Stimulated activated CD4-positive, alpha-beta T cell treated with anti-CD3 and anti-CD28 coated beads, Interleukin-15, amount 100 ng/mL, for 48 hours (primary cell): ENCODE measurements at regions not wholly inside any gene's neighbourhood (a gene's known extent, or its start where the extent isn't known, plus 50 kb on each side); places are given as distances from the start of the nearest gene placed in this dataset.
A peak's percentile ranks its signal among the peaks of the same experiment; 100 is the strongest.
"Not testable (repeated sequence)": the region's sequence is repeated elsewhere in the genome, so short reads cannot be mapped to it uniquely, and the experiment has no call there.

ENCODE experiments used
- DNase-seq, 2 donors: peaks; one replicate each; pipeline ENCODE4 v3.0.0-alpha.2; 2020; ENCODE audit warnings: low read depth in 2 of 2

DNA sequence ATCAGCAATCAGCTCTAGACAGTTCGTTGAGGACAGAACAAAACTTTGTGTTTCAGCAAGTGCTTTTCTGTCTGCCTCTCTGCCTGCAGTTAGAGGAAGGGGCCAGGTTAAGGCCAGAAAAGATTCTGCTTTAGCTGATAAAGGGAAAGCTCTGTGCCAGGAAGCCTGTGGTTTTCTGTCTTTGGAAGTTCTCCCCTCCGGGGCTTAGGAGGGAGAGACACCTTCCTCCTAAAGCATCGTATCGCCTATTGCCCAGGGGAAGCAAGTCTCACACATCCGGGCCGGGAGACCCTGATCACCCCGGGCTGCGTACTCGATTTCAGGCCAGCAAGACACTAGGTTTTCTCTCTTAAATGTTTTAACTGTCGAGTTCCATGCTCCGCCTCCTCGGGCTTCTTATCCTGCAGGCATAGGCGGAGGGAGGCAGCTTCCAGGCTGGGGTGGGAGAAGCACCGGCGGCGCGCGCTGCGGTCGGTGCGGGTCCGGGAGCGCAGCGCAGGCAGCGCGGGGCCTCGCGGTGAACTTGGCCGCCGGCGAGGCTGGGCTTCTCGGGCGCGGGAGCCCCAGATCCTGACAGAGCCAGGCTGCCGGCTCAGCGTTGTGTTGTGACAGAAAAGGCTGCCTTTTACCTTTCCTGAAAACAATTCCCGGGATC is 245.4 kb downstream of the BCL2L11 start:
- not testable (repeated sequence) for DNase-seq

DNA sequence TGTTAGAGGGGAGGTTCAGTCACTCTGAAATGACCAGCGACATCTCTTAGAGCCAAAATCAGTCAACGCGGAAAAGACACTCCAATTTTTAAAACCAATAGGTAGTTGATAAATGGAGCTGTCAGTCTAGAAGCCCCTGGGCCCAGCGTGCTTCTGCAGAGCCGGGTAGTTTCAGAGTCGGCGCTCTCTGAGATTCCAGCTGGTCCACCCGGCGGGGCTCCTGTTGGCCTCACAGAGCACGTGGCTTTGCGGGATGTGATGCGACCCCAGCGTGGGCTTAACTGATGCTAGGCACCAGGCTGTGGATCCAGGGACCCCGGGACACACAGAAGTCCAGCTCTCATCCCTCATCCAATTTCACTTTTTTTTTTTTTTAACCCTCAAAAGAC is 245.9 kb downstream of the BCL2L11 start:
- not testable (repeated sequence) for DNase-seq

DNA sequence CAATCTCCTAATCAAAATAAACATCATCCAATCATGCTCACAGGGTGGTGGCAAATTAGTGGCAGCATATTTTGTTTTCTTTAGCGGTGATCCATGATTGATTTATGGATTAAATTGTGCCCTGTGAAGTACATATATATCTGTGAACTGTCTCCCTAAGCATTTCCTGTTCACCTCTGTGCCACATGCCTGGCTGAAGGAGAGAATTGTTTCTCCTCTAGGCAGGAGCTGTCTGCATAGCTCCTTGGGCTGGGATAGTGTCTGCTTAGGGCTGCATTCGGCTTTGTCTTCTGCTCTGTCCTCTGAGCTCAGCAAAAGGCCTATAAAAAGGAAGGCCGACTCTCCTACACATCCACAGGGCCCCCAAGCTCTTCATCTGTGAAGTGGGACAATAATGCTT is 246.4 kb downstream of the BCL2L11 start:
- DNase-seq: not testable (repeated sequence)

DNA sequence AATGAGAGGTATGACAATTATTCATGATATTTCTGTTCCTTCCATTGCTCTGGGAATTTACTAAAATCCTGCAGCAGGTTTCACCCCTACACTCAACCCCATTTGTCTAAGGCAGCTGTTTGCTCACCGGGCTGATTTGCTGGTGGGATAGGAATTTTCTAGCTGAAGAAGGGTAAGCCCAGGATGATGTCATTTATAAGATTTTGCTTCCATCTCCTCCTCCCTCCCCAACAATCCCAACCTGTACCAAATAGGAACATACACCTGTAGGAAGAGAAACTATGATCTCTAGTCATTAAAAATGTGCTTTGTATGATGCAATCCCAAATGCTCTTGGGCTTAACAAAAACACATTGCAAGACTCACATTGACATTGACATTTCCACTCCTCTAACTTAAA is 247.2 kb downstream of the BCL2L11 start:
- DNase-seq: not testable (repeated sequence)

DNA sequence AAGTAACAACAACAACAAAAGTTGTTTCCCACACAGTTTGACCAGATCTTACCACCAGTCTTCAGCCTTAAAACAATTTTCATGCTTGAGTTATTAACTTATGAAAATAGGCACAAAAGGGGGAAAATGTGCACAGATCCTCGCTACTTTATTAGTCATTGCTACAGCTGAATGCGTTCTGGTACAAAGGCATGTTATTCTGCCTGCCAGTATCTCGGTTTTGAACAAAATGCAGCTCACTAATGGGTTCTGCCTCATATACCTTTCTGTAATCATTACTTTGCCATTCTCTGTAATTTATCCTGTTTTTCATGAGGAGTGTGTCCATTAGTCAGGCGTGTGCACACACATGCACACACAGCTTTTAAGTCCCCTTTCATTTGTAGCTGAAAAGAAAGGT is 247.6 kb downstream of the BCL2L11 start:
- DNase-seq: not testable (repeated sequence)

DNA sequence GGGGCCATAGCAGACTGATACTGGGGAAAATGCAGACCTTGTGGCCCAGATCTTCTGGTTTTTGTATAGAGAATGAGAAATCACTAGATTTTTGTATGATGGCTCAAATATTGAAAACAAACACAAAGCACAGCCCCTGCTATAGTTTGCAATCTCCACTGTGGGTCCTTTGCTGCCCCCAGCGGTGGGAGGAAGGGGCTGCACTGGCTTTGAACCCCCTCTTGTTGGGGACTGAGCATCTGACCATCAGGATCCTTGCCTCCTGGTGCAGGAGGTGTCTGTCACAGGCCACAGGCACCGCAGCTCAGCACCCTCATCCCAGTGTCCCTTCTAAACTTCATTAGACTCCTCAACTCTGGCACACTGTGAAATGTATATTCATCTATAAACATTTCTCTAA is 252.3 kb downstream of the BCL2L11 start:
- DNase-seq: not testable (repeated sequence)

DNA sequence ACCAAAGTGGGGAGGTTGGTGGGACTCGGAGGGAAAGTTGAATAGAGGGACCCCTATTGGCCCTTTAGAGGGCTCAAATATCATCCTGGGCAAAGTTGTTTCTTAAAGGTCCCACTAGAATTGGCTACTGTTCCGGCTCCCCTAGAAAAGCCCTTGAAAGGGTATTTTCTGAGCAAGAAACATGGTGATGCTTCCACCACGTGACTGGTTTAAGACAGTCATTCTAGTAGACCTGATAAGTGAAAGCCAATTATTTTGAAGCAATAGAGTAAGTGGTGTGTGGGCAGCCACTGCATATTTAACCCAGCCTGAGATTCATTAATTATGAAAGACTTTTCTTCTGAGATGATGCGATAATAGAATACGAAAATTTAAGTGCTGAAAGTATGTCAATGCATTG is 253.3 kb downstream of the BCL2L11 start:
- not testable (repeated sequence) for DNase-seq

DNA sequence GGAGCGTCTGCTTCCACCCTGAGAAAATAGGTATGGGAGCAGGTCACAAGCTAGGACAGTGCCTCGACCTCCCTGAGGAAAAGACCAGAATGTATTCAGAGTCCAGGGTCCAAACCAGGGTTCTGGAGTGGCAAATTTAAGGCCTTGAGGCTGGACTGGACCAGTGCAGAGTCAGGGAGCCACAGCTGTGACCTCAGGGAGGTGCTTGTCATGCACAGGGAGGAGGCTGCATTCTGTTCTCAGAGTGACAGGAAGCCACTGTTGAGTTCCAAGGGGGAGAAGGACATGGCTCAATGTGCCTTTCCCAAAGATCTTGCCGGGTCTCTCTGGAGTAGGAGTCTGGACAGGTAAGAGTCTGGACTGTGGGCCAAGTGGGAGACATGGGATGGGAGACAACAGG is 254.0 kb downstream of the BCL2L11 start:
- DNase-seq: not testable (repeated sequence)

DNA sequence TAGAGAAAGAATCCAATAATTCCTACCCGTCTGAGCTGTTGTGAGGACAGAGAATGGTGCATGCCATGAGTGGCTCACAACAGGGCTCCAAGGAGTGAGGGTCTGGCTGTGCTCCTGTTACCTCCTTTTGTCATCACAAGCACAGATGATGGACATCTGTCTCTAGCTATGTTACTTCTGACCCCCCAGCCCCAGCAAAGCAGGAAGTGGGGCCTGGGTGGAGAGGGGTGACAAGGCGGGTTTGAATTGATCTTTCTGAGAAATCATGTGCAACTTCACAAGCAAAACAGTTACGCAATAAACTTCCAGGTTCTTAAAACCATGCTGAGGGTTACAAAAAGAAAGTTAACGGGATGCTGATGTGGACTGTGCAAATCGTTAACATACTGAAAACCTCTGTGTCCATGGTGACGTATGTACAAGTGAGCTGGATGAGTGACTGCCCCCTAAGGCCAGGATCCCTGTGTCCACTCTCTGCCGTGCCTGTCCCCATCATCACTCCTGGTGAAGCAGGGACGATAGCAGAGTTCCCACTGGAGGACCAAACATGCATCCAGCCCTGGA is 254.7 kb downstream of the BCL2L11 start:
- DNase-seq: not testable (repeated sequence)

DNA sequence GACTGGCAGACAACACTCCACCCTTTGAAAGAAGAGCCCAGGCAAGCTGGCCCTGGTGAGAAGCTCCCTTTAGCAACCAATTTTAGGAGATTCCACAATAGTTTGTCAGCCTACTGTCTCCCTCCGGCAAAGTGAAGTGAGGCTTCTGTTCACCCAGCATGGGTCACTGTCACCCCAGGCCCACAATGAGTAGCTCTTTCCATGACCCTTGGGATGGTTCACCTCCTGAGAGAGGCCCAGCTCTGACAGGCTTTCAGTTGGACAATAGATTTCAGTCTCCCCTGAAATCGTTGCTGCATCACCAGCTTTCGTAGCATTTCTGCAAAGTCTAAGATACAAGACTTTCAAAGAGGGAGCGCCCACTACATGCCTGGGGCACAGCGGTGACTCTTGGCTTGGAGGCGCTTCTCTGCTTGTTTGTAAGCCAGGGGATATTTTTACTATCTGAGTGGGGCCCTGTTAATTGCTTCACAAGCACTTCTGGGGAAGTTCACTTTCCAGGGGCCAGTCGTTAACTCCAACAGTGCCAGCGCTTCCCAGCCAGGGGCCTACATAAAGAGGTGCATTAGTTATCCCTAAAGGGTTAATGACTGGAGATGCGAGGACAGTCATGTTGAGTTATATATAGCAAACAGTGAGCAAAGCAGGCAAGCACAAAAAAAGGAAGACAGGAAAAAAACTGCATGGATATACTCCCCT is 255.7 kb downstream of the BCL2L11 start:
- DNase-seq: not testable (repeated sequence)

DNA sequence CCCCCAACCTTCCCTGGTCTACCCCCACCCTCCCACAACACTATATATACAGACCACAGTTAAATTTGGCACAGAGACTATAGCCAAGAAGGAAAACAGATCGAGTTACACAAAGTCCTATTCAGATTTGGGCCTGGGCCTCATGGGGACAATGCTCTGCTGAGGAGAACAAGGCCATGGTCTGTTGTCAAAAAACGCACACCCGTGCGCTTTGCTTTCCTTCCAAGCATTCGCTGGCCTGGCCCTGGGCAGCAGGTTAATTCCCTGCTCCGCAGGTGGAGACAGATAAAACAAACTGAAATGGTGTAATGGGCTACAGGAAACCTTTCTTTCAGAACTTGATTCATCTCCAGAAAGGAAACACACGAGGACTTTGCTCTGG is 256.2 kb downstream of the BCL2L11 start:
- DNase-seq: not testable (repeated sequence)

DNA sequence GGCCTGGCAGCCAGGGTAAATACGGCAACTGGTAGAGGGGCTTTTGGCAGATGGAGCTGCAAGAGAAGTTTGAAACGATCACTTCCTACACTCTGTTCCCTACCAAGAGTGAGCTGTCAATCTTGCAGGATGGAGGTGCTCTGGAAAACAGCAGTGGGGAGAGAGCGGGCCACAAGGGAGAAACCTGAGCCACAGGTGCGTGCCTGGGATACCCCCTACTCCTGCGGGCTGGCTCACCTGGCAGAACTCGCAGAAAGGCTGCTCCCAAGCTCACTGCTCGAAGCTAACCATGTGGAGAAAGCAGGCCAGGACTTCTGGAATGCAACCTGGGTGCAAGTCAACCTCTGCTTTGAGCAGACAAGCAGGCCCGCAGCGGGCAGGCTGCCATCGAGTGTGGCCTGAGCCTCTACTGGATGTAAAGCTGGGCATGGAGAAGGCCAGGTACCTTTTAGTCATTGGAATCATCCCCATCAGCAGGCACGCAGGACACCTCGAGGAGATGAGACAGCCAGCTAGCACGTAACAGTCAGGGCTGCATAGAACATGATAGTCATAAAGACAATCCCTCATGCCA is 256.8 kb downstream of the BCL2L11 start:
- not testable (repeated sequence) for DNase-seq

DNA sequence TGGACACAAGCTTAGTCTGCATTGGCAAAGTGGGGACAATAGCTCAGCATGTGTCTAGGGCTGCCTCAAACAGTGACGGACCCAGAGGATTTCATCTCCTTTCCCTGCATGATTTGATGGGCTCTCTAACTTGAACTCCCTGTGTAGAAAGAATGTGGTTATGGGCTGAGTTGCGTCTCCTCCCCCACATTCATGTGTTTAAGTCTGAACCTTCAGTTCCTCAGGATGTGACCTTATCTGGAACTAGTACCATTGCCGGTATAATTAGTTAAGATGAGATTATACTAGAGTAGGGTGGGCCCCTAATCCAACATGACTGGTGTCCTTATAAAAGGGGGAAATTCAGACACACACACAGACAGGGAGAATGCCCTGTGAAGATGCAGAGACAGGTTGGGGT is 257.6 kb downstream of the BCL2L11 start:
- DNase-seq: not testable (repeated sequence)

DNA sequence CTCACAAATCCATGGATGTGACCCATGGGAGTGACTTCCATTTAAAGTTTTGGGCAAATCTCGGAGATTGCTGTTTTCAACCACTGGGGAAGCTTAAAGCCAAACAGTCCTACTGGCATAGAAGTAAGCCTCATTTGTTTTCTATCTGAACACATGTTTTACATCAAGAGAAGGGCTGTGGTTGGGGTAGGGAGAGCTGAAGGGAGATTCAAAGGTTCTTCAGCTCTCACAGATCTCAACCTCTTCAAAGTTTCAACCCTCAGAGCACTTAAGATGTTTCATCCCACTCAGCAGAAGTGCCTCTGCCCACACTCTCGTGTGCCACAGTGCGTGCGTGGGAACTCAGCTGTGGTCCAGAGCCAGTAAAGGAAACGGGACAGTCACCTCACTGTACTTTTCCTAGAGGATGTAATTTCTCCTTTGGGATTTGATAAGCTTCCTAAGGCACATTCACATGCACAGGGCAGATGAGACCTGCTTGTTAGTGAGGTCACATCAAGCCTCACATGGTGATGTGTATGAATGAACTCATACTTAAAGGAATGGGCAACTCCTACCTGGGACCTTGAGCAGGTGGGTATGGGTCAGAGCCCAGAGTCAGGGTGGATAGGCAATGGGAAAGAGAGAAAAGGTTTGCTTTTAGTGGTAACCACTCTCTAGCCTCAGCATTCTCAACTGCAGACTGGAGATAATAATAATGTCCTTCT is 260.2 kb downstream of the BCL2L11 start:
- DNase-seq: not testable (repeated sequence)

DNA sequence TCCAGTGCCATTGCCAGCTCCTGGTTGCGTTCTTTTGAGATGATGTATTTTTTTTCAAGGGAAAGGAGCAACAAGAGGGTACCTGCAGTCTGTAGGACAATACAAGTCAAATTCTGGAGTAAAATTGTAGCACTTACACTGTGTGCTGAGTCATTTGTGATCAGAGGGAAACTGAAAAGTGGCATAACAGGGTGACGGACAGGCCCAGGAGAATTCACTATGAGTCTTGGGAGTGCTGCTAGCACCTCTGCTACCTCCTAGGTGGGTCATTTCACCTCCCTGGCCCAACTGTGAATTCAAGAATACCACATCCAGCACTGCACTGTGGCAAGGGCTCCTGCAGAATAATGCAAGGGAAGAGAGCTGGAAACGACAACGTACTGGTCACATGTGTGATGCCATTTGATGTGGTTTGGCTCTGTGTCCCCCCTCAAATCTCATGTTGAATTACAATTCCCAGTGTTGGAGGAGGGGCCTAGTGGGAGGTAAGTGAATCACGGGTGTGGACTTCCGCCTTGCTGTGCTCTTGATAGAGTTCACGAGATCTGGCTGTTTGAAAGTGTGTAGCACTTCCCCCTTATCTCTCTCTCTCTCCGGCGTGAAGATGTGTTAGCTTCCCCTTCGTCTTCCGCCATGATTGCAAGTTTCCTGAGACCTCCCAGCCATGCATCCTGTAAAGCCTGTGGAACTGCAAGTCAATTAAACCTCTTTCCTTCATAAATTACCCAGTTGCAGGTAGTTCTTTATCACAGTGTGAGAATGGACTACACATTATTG is 261.0 kb downstream of the BCL2L11 start:
- not testable (repeated sequence) for DNase-seq

DNA sequence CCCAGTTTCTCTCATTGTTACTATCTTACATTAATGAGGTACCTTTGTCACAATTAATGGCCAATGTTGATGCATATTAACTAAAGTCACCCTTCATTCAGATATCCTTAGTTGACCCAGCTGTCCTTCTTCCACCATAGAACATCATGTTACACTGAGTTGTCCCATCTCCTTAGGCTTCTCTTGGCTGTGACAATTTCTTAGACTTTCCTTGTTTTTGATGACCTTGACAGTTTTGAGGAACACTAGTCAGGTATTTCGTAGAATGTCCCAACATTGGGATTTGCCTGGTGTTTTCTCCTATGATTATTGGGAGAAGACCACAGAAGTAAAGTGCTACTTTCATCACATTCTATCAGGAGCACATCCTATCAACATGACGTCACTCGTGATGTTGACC is 261.8 kb downstream of the BCL2L11 start:
- DNase-seq: not testable (repeated sequence)

DNA sequence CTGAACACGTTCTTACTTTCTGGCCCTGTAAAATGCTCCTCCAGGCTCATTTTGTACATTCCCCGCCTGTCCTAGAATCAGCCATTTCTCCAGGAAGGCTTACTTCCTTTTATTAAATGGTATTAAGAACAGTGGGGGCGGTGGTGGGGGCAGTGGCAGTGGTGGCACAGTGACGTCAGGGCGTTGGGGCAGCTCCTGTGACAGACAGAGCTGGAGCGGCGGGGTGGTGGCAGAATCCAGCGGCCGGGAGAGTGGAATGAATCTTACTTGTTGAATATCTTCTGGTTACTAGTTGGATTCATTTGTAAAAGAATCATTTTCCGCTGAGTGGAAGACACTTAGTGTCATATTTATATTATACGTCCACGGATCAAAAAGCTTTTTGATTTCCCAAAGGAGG is 262.6 kb downstream of the BCL2L11 start:
- not testable (repeated sequence) for DNase-seq

DNA sequence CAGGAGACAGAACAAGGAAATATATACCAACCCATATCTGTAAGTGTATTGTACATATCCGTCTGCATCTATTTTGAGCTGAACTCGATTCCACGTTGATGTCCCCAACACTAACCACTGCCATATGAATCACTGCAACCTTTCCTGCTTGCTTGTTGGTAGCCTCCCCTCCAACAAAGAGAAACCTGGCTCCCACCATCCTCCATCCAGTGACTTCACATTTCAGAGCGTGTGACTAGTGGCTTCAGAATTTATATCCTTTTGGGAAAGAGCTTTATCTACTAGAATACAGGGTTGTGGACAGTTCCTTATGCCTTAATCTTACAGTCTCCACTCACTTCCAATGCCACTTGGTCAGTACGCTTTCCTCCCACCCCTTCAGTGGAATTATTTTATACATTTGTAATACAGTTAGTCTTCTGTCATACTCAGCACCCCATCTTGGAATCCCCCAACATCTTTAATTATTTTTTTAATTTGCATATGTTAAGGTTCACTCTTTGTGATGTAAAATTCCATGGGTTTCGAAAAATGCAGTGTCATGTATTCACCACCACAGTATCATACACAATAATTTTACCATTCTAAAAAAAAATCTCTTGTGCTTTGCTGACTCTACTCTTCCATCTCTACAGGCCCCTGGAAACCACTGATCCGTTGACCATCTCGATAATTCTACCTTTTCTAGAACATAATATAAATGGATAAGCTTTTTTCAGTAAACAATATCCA is 264.7 kb downstream of the BCL2L11 start:
- not testable (repeated sequence) for DNase-seq

DNA sequence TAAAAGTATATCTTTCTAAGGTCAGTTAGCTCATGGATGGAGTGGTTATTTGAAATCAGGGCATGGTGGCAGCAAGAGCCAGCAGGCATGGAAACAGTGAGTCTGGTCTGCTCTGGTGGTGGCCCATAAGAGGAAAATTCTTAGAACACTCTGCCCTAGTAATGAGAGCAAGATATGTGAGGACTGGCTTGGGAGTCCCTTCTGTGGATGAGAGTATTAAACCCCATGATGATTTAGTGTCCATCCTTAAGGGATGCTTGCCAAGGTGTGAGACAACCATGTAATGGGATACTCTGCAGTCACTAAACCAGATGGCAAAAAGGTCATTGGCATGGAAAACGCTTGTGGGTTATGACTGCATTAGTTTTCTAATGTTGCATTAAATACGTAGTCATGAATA is 269.9 kb downstream of the BCL2L11 start:
- not testable (repeated sequence) for DNase-seq

DNA sequence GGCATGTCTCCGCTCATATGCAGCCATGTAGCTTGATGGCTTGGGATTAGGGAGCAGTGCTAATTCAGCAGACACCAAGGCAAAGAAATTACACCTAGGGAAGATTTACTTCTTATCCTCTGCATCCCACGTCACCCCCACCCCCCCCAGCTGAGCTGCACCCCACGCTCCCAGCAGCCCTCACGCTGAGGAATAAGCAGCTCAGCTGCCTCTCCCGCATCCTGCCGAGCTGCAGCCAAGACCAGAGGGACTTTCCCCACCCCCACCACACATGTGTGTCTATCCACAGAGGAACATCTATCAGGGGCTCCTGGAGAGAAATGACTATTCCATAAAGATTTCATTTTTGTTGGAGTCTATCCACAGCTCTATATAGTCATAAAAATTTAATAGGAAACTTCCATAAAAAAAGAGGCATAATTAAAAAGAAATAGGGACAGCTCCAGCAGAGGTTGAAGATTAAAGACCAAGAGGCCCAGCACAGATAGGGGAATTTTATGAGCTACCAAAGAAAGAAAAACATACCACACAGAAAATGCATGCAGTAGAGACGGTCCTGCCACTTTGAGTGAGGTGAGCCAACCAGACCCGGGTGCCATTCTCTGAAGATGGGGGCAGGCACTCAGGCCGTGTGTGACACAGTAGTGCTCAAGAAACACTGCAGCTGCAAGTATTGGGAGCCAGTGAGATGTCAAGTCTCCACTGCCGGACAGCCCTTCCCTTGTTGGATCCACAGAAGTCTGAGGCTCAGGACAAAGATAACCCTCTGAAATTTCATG is 274.8 kb downstream of the BCL2L11 start:
- DNase-seq: peak; percentile 35 to 61
